Hematopoietic multipotent progenitor cell treated with erythropoietin and hydrocortisone succinate and interleukin-3 and kit ligand, for 8 days (in vitro differentiated cells): ENCODE measurements at regions not wholly inside any gene's neighbourhood (a gene's known extent, or its start where the extent isn't known, plus 50 kb on each side); places are given as distances from the start of the nearest gene placed in this dataset.

Experiments
- DNase-seq: peaks from one replicate; pipeline ENCODE4 v3.0.0-alpha.2; 2015

GRCh38 chr16:17538927-17539326 lies 68.2 kb upstream of the XYLT1 start:
- no peak for DNase-seq

- no peak for DNase-seq
These were observed 61.7 kb upstream of the XYLT1 start for GRCh38 chr16:17532338-17532995.

- DNase-seq: no peak
These were observed 59.4 kb upstream of the XYLT1 start for GRCh38 chr16:17529982-17530760.

GRCh38 chr16:17526956-17527937 lies 56.5 kb upstream of the XYLT1 start:
- no peak for DNase-seq

- no peak for DNase-seq
These were observed 53.9 kb upstream of the XYLT1 start for GRCh38 chr16:17524656-17525055.

DNA sequence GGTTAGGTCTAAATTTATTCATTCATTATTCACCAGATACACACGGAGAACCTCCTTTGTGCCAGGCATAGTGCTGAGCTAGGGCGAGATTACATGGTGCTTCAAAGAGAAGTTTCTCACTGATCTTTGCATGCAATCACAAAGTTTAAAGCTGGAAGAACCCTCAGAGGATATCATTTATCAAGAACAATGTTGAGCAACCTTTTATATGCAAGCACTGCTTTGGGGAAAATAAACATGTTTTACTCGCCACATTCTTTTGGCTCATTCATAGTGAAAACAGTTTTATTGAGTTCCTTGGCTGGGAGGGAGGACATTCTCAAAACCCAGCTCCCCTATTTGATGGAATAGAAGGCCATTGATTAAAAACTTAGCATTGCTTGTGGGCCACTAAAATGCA lies 49.8 kb upstream of the XYLT1 start:
- DNase-seq: no peak
